ENCODE measurements at regions not wholly inside any gene's neighbourhood (a gene's known extent, or its start where the extent isn't known, plus 50 kb on each side); places are given as distances from the start of the nearest gene placed in this dataset.

- H3K36me3 Mint-ChIP-seq, result peaks cover 0 to 3% (median 0%) of the 10 kb centered on the region in 3 donors
- H3K9me3 Mint-ChIP-seq, result peaks cover 0 to 15% (median 5%) of the 10 kb centered on the region in 9 donors
- H3K4me3 Mint-ChIP-seq, result no peak overlapping the region
- H3K4me1 Mint-ChIP-seq, result no peaks in the 10 kb centered on the region
- POLR2A ChIA-PET, result no interaction called here
- DNase-seq, result no peak
- H3K27ac Mint-ChIP-seq, result no peak overlapping the region
- no peak for ATAC-seq
- no peaks in the 10 kb centered on the region for H3K27me3 Mint-ChIP-seq
These were observed 307.3 kb upstream of the PLSCR5 start for GRCh38 chr3:146912241-146913015.

DNA sequence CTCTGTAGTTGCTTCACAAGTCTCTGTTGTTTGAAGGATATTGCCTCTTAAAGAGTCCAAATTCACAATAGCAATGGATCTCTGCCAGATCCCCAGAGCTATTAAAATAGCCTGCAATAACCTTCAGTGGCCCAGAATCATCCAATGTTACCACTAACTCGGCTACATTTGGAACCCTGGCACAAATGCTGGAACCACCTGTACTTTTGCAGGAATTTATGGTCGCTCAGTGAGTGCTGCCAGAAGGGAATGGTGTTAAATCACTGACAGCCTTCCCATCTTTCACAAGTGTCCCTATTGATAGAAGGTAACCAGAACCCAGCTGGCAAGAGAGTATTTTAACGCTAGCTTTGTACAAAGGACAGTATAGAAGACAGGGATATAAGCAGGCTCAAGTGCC, 298.8 kb upstream of the PLSCR5 start:
- Mint-ChIP-seq H3K36me3 (no peaks in the 10 kb centered on the region), H3K4me1 (no peaks in the 10 kb centered on the region), H3K9me3 (peaks cover 0 to 10% (median 2%) of the 10 kb centered on the region in 9 donors), H3K4me3 (no peak overlapping the region), H3K27ac (no peak overlapping the region), H3K27me3 (peaks cover 0 to 4% (median 0%) of the 10 kb centered on the region in 5 donors)
- POLR2A ChIA-PET, result no interaction called here
- ATAC-seq, result no peak
- DNase-seq, result no peak

GRCh38 chr3:146899171-146899570, 294.0 kb upstream of the PLSCR5 start:
- Mint-ChIP-seq H3K4me3 (no peak overlapping the region), H3K27me3 (peaks cover 0 to 4% (median 0%) of the 10 kb centered on the region in 5 donors), H3K9me3 (peaks cover 0 to 5% (median 0%) of the 10 kb centered on the region in 9 donors), H3K27ac (no peak overlapping the region), H3K4me1 (no peaks in the 10 kb centered on the region), H3K36me3 (no peaks in the 10 kb centered on the region)
- POLR2A ChIA-PET, result no interaction called here
- DNase-seq (no peak), ATAC-seq (no peak)

DNA sequence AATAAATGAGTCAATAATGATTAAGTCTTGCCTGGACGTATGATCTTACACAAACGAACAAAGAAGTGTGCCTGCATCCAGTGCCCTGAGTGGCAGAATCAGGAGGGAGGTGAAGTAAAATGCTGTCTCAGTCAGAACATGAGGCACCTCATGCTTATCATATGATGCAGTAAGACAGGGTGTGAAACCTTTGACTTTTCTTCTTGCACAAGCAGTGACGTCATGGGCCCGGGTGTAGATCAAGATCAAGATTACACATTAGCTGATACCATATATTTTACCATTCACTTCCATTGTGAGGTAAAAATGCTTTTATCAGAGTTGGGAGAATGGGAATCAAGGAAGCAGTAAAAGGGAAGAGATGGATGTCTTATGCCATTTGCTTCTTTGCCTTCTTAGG, 291.6 kb upstream of the PLSCR5 start:
- ATAC-seq (no peak), DNase-seq (no peak)
- POLR2A ChIA-PET, result no interaction called here
- Mint-ChIP-seq H3K27me3 (no peaks in the 10 kb centered on the region), H3K4me3 (no peak overlapping the region), H3K4me1 (no peaks in the 10 kb centered on the region), H3K9me3 (peaks cover 0 to 3% (median 0%) of the 10 kb centered on the region in 9 donors), H3K27ac (no peak overlapping the region), H3K36me3 (no peaks in the 10 kb centered on the region)

- H3K4me3 Mint-ChIP-seq, result no peak overlapping the region
- ATAC-seq (no peak), DNase-seq (no peak)
- no peak overlapping the region for H3K27ac Mint-ChIP-seq
- peaks cover 0 to 5% (median 0%) of the 10 kb centered on the region in 9 donors for H3K9me3 Mint-ChIP-seq
- H3K36me3 Mint-ChIP-seq, result no peaks in the 10 kb centered on the region
- H3K4me1 Mint-ChIP-seq, result no peaks in the 10 kb centered on the region
- no peaks in the 10 kb centered on the region for H3K27me3 Mint-ChIP-seq
- POLR2A ChIA-PET, result no interaction called here
These were observed 290.0 kb upstream of the PLSCR5 start for GRCh38 chr3:146895026-146895749.

- Mint-ChIP-seq H3K4me3 (no peak overlapping the region), H3K36me3 (no peaks in the 10 kb centered on the region), H3K27me3 (no peaks in the 10 kb centered on the region), H3K27ac (no peak overlapping the region), H3K9me3 (peaks cover 0 to 5% (median 0%) of the 10 kb centered on the region in 9 donors), H3K4me1 (no peaks in the 10 kb centered on the region)
- ATAC-seq (no peak), DNase-seq (no peak)
- POLR2A ChIA-PET, result no interaction called here
These were observed 289.3 kb upstream of the PLSCR5 start for GRCh38 chr3:146894406-146894805.

DNA sequence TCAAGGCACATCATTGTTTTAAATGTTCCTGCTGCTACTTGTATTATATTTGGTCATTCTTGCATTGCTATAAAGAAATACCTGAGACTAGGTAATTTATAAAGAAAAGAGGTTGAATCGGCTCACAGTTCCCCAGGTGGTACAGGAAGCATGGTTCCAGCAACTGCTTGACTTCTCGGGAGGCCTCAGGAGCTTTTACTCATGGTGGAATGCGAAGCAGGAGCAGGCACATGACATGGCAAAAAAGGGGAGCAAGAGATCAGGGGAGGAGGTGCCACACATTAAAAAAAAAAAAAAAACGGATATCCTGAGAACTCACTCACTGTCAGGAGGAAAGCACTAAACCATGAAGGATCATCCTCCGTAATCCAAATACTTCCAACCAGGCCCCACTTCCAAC, 286.9 kb upstream of the PLSCR5 start:
- Mint-ChIP-seq H3K27ac (no peak overlapping the region), H3K36me3 (no peaks in the 10 kb centered on the region), H3K4me1 (no peaks in the 10 kb centered on the region), H3K27me3 (no peaks in the 10 kb centered on the region), H3K4me3 (no peak overlapping the region), H3K9me3 (peaks cover 0 to 5% (median 0%) of the 10 kb centered on the region in 9 donors)
- DNase-seq (no peak), ATAC-seq (no peak)
- POLR2A ChIA-PET, result interaction anchor here (0.7 kb wide), 1 partner anchor 111 kb away, joined by 3 read pairs; no protein-coding TSS in a partner anchor

DNA sequence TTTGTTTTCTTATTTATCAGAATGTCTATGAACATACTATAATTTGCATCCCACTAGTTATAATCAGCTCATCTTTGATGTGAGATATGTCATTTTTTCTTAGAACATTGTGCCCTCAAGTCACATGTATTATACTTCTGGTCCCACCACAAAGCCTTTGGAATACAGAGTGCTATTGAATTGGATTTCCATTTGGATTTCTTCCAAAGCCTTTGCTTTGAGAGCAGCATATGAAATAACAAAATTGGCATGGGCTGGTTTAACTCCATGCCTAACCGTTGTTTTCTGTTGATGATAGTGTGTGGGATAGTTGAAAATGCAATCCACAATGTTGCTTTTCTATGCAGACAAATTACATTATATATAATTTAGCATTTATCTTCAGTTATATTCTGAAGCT, 284.5 kb upstream of the PLSCR5 start:
- Mint-ChIP-seq H3K9me3 (peaks cover 0 to 12% (median 0%) of the 10 kb centered on the region in 9 donors), H3K4me1 (no peaks in the 10 kb centered on the region), H3K36me3 (no peaks in the 10 kb centered on the region), H3K4me3 (no peak overlapping the region), H3K27ac (no peak overlapping the region), H3K27me3 (no peaks in the 10 kb centered on the region)
- POLR2A ChIA-PET, result no interaction called here
- no peak for ATAC-seq
- DNase-seq, result no peak

GRCh38 chr3:146888176-146888575, 283.0 kb upstream of the PLSCR5 start:
- no peak overlapping the region for H3K27ac Mint-ChIP-seq
- POLR2A ChIA-PET, result no interaction called here
- ATAC-seq, result no peak
- no peaks in the 10 kb centered on the region for H3K4me1 Mint-ChIP-seq
- no peaks in the 10 kb centered on the region for H3K27me3 Mint-ChIP-seq
- H3K36me3 Mint-ChIP-seq, result no peaks in the 10 kb centered on the region
- H3K4me3 Mint-ChIP-seq, result no peak overlapping the region
- DNase-seq, result no peak
- H3K9me3 Mint-ChIP-seq, result peaks cover 0 to 12% (median 0%) of the 10 kb centered on the region in 9 donors

DNA sequence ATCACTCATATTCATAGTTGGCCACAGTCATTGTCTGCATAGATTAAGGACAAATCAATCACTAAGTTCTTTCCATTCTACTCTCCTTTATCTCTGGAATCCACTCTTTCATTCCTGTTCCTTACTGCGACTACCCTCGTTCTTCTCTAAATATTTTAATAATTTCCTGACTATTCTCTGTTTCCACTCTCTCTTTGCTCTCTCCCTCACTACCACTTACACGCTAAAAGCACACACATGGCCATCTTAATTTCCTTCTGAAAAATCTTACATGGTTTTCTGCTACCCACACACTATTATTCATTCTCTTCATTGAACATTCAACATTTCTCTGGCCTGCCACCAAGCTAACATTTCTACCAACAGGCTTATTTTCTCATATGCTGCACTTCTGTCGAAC, 279.6 kb upstream of the PLSCR5 start:
- no peak overlapping the region for H3K4me3 Mint-ChIP-seq
- no peak overlapping the region for H3K27ac Mint-ChIP-seq
- POLR2A ChIA-PET, result no interaction called here
- no peaks in the 10 kb centered on the region for H3K4me1 Mint-ChIP-seq
- H3K27me3 Mint-ChIP-seq, result no peaks in the 10 kb centered on the region
- ATAC-seq (no peak), DNase-seq (no peak)
- peaks cover 0 to 9% (median 0%) of the 10 kb centered on the region in 9 donors for H3K9me3 Mint-ChIP-seq
- H3K36me3 Mint-ChIP-seq, result no peaks in the 10 kb centered on the region

- no peak for DNase-seq
- ATAC-seq, result no peak
- H3K27me3 Mint-ChIP-seq, result no peaks in the 10 kb centered on the region
- no peaks in the 10 kb centered on the region for H3K36me3 Mint-ChIP-seq
- no peak overlapping the region for H3K27ac Mint-ChIP-seq
- H3K4me3 Mint-ChIP-seq, result no peak overlapping the region
- POLR2A ChIA-PET, result no interaction called here
- no peaks in the 10 kb centered on the region for H3K4me1 Mint-ChIP-seq
- H3K9me3 Mint-ChIP-seq, result peaks cover 0 to 9% (median 0%) of the 10 kb centered on the region in 9 donors
These were observed 279.1 kb upstream of the PLSCR5 start for GRCh38 chr3:146884296-146884695.

GRCh38 chr3:146883288-146883687, 278.1 kb upstream of the PLSCR5 start:
- Mint-ChIP-seq H3K27me3 (no peaks in the 10 kb centered on the region), H3K4me1 (no peaks in the 10 kb centered on the region), H3K36me3 (no peaks in the 10 kb centered on the region), H3K4me3 (no peak overlapping the region), H3K27ac (no peak overlapping the region), H3K9me3 (peaks cover 0 to 8% (median 0%) of the 10 kb centered on the region in 9 donors)
- POLR2A ChIA-PET, result no interaction called here
- peak in 1 of 2 donors; percentile 20 for ATAC-seq
- no peak for DNase-seq

DNA sequence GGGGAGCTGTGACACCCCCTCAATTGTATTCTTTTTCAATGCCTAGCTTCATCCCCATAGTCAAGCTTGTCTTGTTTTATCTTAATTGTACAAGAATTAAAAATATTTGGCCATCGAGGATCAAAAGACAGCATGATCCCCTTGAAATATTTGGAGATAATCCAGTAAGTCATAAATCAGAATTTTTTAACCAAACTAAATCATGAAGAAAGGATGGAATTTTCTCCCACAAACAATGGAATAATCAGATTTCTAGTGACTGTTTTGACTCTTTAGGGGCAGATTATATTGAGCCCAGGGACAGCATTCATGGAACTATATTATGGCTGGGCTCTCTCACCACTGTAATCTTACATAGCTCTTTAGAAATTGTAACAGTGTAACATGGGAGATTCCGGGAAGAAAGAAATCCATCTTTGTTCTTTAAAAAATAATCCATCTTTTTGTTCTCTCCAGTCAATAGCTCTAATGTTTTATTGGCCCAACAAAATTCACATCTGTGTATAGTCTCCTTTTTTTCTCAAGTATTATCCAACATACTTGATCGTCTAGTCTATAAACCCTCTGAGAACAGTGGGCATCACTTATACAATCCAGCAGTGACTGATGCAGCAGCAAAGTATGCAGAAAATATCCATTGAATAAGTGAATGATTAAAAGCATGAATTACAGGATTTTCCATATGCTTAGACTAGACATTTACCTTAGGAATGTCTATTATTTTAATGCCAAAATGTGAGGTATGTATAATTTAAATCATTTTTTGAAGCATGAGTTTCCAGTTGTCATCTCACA, 277.0 kb upstream of the PLSCR5 start:
- DNase-seq (no peak), ATAC-seq (no peak)
- Mint-ChIP-seq H3K9me3 (peaks cover 0 to 8% (median 0%) of the 10 kb centered on the region in 9 donors), H3K4me3 (no peak overlapping the region), H3K4me1 (no peaks in the 10 kb centered on the region), H3K27me3 (no peaks in the 10 kb centered on the region), H3K27ac (no peak overlapping the region), H3K36me3 (no peaks in the 10 kb centered on the region)
- POLR2A ChIA-PET, result no interaction called here

All from naive thymus-derived CD8-positive, alpha-beta T cell (primary cell).